GM19395 (cell line): ENCODE measurements at regions not wholly inside any gene's neighbourhood (a gene's known extent, or its start where the extent isn't known, plus 50 kb on each side); places are given as distances from the start of the nearest gene placed in this dataset.

Experiments
- ATAC-seq: cut with Tn5 transposase; IDR thresholded peaks from one replicate; pipeline ENCODE4 v1.9.1; 2021; ENCODE audit warnings: mild to moderate bottlenecking, moderate library complexity; ENCODE audit not compliant: unreplicated experiment

DNA sequence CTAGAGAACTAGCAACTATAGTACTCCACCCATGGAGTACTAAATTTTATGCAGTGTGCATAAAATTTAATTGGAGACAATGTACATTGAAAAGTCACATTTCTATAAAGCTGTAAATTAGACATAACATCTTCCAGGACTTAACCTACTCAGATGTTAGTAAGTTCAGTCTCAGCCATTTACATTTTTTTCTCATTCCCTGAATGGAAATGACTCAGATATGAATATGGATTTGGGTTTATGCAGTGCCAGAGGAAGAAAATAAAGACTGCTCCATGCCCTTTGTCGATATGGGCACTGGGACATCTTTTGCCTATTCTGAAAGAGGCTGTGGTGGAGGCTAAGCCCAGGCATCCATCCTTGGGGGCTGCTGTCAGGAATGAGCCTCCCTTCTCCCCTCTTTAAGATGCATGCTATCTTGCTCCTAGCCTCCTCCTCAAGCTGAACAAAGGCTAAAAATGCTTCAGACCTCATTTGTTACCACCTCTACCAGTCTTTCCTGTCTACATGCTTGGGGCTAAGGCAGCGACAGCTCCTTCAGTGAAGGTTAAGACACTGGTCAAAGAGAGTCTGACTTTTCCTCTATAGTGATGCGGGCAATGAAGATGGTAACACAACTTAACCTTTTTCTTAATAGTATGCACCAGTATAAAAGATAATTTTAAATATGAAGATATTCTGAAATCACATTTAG lies 486.8 kb upstream of the ANKRD30A start:
- no peak for ATAC-seq

DNA sequence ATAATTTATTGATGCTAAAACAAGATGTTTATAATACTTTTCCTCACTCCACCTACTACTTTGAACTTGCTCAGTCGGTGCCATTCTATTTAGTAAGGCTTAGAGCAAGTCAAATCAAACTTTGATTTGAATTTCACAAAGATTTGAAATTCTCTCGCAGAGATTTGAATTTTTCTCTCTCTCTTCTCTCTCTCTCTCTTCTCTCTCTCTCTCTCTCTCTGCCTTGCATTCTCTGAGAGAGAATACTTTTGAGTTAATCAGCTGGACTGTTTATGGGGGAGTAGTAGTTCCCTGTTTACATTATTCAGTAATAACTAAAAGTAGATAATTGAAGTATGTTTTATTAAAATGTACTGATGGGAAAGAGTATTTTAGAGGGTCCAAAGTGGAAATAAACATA lies 488.5 kb upstream of the ANKRD30A start:
- no peak for ATAC-seq

DNA sequence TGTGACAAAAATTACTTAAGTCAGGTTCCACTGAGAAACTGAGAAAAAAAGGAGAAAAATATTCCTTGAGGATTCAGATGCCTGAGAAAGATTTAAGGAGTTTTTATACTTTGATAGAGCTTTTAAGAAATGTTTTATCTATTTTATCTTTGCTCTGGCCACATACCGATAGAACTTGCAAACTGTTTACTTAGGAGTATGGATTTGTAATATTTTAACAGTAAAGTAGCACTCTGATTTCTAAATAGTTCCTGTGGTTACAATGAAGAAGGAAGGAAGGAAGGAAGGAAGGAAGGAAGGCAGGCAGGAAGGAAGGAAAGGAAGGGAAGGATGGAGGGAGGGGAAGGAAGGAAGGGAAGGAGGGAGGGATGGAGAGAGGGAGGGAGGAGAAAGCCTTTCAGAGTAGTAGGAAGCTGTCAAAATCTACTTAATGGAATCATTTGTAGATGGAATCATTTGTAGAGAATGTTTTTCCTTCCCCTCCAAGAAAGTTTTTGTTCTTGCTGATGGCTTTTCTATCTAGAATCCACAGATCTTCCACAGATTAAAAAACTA lies 489.0 kb upstream of the ANKRD30A start:
- no peak for ATAC-seq

DNA sequence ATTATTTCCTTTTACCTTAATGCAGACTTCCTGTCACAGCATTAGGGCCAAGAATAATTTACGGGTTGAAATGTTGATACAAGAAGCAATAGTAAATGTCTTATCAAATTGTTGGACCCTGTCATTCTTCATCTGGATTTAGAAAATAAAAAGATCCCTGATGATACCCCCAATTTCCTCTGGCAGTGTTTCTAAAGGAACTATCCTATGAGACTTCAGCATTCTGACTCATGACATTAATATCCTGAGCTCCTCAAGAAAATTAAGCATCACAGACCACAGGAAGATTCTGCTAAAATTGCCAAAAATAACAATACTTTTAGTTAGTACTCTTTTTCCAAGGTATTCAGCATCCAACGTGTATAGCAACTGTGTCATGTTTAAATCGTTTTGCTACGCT lies 490.5 kb upstream of the ANKRD30A start:
- no peak for ATAC-seq

DNA sequence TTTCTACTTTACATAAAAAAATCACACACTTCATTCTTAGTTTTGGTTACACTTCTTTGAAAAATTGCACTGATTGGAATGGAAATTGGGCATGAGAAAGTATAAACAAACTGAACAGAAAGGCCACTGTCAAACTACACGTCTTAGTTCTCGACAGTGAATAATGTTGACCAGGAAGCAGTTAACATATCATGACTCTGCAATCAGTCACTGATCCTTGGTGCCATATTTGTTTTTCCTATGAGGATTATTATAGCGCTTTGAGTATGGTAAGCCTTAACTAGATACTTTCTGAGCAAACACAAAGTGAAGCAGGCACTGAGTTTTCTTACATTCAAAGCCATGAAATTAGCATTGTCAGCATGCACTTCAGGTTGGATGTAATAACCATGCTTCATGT lies 495.1 kb upstream of the ANKRD30A start:
- ATAC-seq = no peak

DNA sequence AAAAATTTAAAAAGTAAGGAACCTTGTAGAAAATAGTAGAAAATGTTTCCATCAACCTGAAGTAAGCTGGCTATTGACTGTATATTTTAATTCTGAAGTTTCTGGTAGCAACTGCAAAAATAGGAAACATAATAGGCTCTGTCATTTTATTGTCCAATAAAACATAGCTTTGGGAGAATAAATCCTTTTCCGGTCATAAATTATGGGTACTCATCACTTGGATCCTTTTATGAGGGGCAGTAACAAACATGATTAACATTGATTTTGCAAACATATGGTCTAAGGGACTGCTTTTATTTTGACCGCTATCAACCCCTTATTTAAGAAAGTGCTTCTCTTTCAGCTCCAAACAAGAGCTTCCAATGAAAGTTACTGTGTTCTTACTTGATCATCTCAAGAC lies 495.9 kb upstream of the ANKRD30A start:
- ATAC-seq = no peak

DNA sequence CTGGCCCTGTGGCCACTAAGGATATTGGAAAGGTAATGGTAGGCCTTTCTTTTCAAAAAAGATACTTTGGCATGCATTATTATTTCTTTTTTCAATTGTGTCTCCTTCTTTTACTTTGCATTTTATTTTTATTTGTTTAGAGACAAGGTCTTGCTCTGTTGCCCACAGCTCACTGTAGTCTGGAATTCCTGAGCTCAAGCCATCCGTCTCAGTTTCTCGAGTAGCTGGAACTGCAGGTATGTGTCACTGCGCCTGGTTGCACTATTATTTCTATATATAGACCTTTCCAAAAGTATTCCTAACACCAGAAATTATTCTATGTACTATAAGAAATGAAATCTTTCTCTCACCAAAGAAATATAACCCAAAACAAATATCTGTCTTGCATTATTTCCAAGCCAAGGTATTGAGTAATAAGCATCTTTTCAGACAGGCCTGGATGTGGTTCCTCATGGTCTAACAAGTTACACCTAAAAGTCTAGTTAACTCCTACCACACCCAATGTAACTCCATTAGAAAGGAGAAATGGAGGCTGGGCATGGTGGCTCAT lies 500.8 kb upstream of the ANKRD30A start:
- ATAC-seq = no peak

DNA sequence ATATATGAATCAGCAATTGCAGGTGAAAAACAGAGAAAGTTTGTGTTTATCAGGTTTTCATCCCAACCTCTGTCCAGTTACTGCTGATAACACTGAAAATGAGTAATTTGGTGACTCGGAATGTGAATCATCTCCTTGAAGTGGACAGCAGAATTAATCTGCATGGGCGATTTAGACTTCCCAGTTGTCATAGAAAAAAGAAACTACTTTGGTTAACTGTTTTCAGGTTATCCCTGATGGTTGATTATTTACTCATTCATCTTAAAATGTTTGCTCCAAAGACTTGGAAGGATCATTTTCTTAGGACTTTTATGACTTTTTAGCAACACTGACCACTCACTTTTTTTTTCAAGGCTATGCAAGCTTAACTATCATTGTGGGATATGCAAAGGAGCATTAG lies 504.1 kb upstream of the ANKRD30A start:
- no peak for ATAC-seq

DNA sequence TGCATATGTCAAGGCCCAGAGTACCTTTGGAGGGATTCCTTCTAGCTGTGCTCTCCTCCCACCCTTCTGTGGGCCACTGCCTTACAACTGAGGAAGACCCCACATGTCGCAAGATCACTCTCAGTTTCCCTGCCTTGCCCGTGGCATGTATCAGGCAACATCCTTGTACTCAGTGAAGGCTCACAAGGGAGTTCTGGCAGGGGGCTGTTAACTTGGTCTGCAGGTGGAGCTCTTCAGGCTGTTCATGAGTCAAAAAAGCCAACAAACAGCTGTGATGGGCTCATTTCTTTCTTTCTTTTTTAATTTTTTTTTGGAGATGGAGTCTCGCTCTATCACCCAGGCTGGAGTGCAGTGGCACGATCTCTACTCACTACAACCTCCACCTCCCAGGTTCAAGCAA lies 513.0 kb upstream of the ANKRD30A start:
- ATAC-seq = no peak

DNA sequence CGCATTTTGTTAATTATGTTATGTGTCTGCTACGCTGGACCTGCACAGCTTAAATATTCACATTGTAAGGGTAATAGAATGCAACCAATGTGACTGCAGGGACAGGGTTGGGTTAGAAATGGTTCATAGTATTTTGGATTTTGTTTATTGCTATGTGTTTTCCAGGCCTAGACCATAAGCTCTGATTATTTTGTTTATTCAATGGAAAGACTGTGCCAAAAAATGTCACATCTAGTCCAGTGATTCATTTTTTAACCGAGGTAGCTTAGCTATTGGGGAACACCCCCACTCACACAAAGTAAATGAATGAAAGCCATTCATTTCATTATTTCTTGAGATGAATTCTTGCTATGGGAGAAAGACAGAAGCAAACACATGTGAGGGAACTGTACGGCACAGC lies 516.5 kb upstream of the ANKRD30A start:
- no peak for ATAC-seq

DNA sequence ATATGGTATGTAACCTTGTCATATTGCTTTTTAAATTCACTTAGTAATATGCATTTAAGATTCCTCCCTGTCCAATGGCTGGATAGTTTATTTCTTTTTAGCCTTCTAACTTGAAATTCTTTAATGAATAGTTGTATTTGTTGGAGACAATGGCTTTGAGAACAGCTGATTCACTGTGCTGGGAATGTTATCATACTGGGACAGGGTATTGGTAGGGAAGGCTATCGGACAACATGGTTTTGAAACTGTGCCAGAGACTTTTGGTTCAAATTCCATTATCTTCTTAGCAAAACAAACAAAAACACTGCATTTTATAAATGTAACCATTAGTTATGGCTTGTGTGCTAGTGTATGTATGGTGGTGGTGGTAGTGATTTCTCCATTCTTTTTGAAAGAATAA lies 517.1 kb upstream of the ANKRD30A start:
- no peak for ATAC-seq

DNA sequence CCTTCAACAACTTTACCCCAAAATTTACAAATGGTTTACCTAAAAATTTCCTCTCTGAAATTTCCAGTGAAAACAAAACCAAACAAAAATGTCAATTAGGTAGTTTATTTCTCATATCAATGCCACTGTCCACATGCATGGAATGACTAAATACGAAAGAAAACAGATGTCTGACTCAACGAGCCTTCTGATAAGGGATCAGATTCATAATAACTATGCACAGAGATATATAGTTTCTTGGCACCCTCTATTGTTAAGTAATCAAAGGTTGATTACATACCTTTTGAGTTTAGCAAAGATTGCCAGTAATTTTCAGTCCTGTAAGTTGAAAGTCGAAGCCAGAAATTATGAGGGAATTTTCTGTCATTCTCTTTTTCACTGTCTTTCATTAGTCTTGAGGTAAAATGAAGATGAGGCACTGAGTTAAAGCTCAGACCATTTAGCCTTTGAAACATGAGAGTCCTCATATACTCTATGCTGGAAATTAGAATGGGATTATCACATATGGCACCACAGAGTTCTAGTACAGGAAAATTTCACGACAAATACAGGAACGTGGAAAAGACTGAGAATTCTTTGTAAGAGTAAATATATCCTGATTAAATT lies 519.1 kb upstream of the ANKRD30A start:
- no peak for ATAC-seq

DNA sequence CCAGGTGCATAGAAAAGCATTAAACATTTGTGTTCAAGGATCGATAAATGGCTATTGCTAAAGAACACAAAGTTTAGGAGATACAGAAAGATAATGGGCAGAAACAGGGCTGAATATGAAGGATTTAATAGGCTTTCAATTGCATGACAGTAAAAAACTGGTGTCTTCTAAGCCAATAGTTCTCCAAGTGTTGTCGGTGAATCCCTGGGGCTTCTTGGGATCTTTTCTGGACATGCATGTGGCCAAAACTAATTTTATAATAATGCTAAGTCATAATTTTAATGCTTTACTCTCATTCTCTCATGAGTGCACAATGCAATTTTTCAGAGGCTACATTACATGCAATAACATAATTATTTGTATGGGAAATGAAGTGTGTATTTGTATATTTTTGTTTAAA lies 521.1 kb upstream of the ANKRD30A start:
- no peak for ATAC-seq

DNA sequence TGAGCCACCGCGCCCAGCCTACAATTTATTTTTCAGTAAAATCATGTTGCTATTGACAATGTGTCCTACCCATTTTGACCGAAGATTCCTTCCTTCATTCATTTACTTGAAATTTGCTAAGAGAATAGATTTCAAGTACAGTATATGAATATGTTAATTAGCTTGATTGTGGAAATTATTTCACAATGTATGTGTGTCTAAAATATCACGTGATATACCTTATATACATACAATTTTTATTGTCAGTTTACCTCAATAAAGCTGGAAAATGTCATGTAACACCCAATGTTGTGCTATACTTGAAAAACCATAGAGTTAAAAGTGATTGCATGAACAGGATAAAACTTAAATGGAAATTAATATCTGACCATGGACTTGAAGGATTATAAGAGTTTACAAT lies 521.7 kb upstream of the ANKRD30A start:
- ATAC-seq = no peak

DNA sequence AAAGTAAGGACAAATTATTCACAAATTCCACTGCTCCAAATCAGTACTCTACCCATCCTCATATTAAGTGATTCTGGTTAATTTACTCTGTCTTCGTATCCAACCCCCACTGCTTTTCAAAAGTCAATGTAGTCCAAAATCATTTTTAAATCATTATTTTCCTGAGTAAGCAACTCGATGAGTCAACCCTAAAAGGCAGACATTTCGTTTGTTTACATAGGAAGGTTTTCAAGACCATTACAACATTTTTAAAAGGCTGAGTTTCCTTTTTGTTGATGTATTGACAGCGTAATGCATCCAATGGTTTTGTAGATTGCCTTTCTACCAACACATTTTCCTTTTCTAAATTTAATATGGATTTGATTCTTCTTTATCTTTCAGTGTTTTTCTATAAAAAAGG lies 523.0 kb upstream of the ANKRD30A start:
- no peak for ATAC-seq

DNA sequence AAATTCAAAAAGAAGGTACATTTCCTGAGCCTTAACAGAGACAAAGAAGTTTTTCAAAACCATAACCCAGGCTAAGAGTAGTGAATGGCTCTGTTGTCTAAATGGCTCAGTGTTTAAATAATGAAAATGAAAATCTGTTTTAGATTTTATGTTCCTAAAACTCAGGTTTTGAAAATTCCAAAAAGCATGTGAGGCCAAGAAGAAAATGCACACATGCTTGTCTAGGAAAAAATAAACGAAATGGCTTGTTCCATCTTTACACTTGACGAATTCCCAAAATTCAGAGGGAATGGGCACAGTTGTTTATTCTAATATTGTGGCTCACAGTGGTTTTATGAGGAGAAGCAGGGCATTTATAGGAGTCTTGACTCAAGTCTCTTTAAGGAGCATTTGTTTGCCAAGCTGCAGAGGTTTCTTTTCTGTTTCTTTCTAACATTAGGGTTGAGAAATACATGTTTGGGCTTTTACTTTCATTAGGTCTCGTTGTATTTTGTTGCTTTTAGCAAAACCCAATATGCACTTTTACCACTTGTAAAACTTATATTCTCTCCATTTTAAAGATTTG lies 527.6 kb upstream of the ANKRD30A start:
- no peak for ATAC-seq

DNA sequence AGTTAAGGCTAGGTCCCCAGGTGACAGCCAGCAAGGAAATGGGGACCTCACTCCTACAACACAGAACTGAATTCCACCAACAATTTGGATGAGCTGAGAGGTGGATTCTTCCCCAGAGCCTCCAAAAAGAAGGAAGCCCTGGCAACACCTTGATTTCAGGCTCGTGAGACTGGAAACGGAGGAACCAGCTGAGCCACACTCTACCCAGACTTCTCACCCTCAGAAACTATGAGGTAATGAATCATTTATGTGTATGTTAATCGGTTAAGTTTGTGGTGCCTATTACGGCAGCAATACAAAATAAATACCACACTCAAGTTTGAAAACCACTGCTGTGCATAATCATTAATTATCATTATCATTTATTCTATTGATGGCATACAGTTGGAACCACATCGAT lies 532.4 kb upstream of the ANKRD30A start:
- ATAC-seq = no peak

DNA sequence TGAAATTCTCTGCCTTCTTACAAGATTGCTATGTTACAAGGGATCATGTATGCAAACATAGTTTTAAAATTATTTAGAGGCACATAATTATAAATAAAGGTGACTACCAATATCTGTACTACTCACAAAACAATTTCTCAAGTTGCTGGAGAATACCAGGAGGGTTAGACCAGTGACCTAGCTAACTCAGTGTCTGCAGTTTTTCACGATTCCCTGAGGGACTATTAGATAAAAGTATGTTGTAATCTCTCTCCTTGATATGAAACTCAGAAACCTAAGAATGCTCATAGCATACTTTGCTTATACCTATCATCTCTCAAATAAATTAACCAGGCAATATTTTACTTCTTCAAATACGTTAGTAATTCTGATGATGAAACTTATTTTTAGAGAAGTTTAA lies 534.0 kb upstream of the ANKRD30A start:
- ATAC-seq = no peak

DNA sequence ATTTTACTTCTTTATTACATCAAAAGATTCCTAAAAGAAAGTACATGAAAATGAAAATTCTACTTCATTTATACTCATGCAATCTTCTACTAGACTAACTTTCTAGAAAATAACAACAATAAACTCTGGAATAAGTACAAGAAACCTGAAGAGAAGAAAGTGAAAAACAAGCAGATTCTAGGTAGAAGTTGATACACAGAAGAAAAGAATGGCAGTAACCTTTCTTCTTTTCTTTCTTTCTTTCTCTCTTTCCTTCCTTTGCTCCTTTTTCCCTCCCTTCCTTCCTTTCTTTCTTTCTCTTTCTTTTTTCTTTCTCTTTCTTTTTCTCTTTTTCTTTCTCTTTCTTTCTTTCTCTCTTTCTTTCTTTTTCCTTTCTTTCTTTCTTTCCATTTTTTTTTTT lies 541.7 kb upstream of the ANKRD30A start:
- no peak for ATAC-seq

DNA sequence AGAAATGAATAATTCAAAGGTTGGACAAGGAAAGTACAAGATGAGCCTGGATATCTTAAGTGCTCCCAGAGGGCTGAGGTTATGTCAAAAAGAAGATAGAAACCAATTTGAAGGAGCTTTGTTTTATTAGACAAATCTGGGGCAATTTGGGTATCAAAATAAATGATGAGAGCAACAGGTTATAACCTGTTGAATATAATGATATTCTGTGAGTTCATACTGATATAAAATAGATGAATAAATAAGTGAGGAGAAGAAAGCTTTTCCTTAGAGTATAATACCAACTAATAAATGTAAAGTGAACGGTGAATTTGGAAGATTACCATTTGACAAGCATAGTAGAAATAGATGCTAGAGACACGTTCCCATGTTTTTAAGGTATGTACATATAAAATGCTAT lies 544.2 kb upstream of the ANKRD30A start:
- ATAC-seq = no peak

DNA sequence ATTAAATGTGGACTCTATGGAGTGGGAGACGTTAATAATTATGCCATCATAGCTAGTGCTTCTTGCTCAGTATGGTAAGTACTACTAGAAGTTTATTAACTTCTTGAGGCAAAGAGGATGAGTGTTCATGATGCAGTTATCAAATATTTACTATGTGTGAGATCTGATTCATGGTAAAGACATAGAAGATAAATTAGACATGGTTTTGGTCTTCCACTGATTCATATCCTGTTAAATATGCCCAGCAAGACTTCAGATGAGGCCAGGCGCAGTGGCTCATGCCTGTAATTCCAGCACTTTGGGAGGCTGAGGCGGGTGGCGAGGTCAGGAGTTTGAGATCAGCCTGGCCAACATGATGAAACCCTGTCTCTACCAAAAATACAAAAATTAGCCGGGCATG lies 547.1 kb upstream of the ANKRD30A start:
- no peak for ATAC-seq

DNA sequence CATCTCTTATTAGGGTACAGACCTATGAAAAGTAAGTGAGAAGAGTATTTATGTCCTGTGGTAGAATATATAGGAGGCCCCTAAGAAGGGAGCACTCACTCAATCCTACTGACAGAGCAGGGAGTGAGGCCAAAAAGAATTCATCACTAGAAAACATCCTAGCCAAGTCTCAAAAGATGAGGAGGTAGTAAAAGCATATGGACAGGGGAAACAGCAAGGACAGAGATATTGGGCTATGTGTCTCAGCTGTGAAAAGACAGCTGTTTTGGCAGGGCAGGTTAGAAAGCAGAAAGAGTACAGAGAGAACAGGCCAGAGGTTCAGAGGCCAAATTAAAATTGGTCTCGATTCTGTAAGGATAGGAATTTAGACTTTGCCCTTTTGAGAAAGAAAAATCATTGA lies 548.3 kb upstream of the ANKRD30A start:
- no peak for ATAC-seq
